ENCODE measurements at regions not wholly inside any gene's neighbourhood (a gene's known extent, or its start where the extent isn't known, plus 50 kb on each side); places are given as distances from the start of the nearest gene placed in this dataset.

GRCh38 chr5:54851449-54851848 lies 133.9 kb downstream of the ESM1 start:
- Histone ChIP-seq H4K20me1 (ENCODE audit: insufficient read depth, low read length) (no peaks in the 10 kb centered on the region), H3K79me2 (ENCODE audit: low read length) (no peaks in the 10 kb centered on the region), H2AFZ (ENCODE audit: low read depth, low read length) (no peak overlapping the region), H3K36me3 (replicated peaks; ENCODE audit: low read depth, low read length) (no peaks in the 10 kb centered on the region), H3K9ac (ENCODE audit: low read length) (no peak overlapping the region), H3K4me3 (ENCODE audit: low read length) (no peak overlapping the region), H3K4me1 (ENCODE audit: low read length) (peaks cover 9% of the 10 kb centered on the region), H3K4me2 (ENCODE audit: low read length) (no peak overlapping the region), H3K9me3 (ENCODE audit: insufficient read depth, low read length) (no peaks in the 10 kb centered on the region), H3K27me3 (ENCODE audit: low read depth, low read length) (peaks cover 8% of the 10 kb centered on the region; the same call in 1 of the 2 replicates), H3K27ac (ENCODE audit: low read length) (no peak overlapping the region)
- no peak for TF ChIP-seq EZH2phosphoT487 (IDR thresholded peaks at IDR 0.05; ENCODE audit: low read depth)
- no peak for TF ChIP-seq CTCF (IDR thresholded peaks at IDR 0.05; ENCODE audit: low read depth, low read length)

GRCh38 chr5:54848581-54848980 lies 136.8 kb downstream of the ESM1 start:
- TF ChIP-seq CTCF (IDR thresholded peaks at IDR 0.05; ENCODE audit: low read depth, low read length) (no peak), EZH2phosphoT487 (IDR thresholded peaks at IDR 0.05; ENCODE audit: low read depth) (no peak)
- no peak overlapping the region for H3K4me2 ChIP-seq (ENCODE audit: low read length)
- no peak overlapping the region for H2AFZ ChIP-seq (ENCODE audit: low read depth, low read length)
- H3K27ac ChIP-seq (ENCODE audit: low read length) = no peak overlapping the region
- no peaks in the 10 kb centered on the region for H3K9me3 ChIP-seq (ENCODE audit: insufficient read depth, low read length)
- H3K79me2 ChIP-seq (ENCODE audit: low read length) = no peaks in the 10 kb centered on the region
- no peaks in the 10 kb centered on the region for H3K36me3 ChIP-seq (replicated peaks; ENCODE audit: low read depth, low read length)
- no peaks in the 10 kb centered on the region for H3K27me3 ChIP-seq (ENCODE audit: low read depth, low read length)
- H3K4me3 ChIP-seq (ENCODE audit: low read length) = no peak overlapping the region
- no peak overlapping the region for H3K9ac ChIP-seq (ENCODE audit: low read length)
- H3K4me1 ChIP-seq (ENCODE audit: low read length) = peaks cover 34% of the 10 kb centered on the region
- H4K20me1 ChIP-seq (ENCODE audit: insufficient read depth, low read length) = no peaks in the 10 kb centered on the region

- Histone ChIP-seq H3K9me3 (ENCODE audit: insufficient read depth, low read length) (no peaks in the 10 kb centered on the region), H4K20me1 (ENCODE audit: insufficient read depth, low read length) (no peaks in the 10 kb centered on the region), H2AFZ (ENCODE audit: low read depth, low read length) (peak overlapping the region; percentile 55; the same call in 1 of the 2 replicates), H3K9ac (ENCODE audit: low read length) (peak overlapping the region; percentile 50), H3K4me2 (ENCODE audit: low read length) (peak overlapping the region; percentile 80), H3K79me2 (ENCODE audit: low read length) (no peaks in the 10 kb centered on the region), H3K27ac (ENCODE audit: low read length) (peak overlapping the region; percentile 31), H3K36me3 (replicated peaks; ENCODE audit: low read depth, low read length) (no peaks in the 10 kb centered on the region), H3K27me3 (ENCODE audit: low read depth, low read length) (no peaks in the 10 kb centered on the region), H3K4me1 (ENCODE audit: low read length) (peaks cover 34% of the 10 kb centered on the region), H3K4me3 (ENCODE audit: low read length) (no peak overlapping the region)
- TF ChIP-seq EZH2phosphoT487 (IDR thresholded peaks at IDR 0.05; ENCODE audit: low read depth) (no peak), CTCF (IDR thresholded peaks at IDR 0.05; ENCODE audit: low read depth, low read length) (no peak)
Observed at GRCh38 chr5:54845567-54845941, 139.8 kb downstream of the ESM1 start.

GRCh38 chr5:54844905-54845566 lies 140.4 kb downstream of the ESM1 start:
- H3K36me3 ChIP-seq (replicated peaks; ENCODE audit: low read depth, low read length) = no peaks in the 10 kb centered on the region
- peak overlapping the region; percentile 72 for H3K9ac ChIP-seq (ENCODE audit: low read length)
- H3K4me2 ChIP-seq (ENCODE audit: low read length) = peak overlapping the region; percentile 80
- peak overlapping the region; percentile 68 for H3K4me3 ChIP-seq (ENCODE audit: low read length)
- H4K20me1 ChIP-seq (ENCODE audit: insufficient read depth, low read length) = no peaks in the 10 kb centered on the region
- peak overlapping the region; percentile 64 for H3K27ac ChIP-seq (ENCODE audit: low read length)
- H2AFZ ChIP-seq (ENCODE audit: low read depth, low read length) = peak overlapping the region; percentile 86
- no peak for TF ChIP-seq EZH2phosphoT487 (IDR thresholded peaks at IDR 0.05; ENCODE audit: low read depth)
- peak; percentile 66 for TF ChIP-seq CTCF (IDR thresholded peaks at IDR 0.05; ENCODE audit: low read depth, low read length)
- H3K9me3 ChIP-seq (ENCODE audit: insufficient read depth, low read length) = no peaks in the 10 kb centered on the region
- H3K79me2 ChIP-seq (ENCODE audit: low read length) = no peaks in the 10 kb centered on the region
- H3K27me3 ChIP-seq (ENCODE audit: low read depth, low read length) = no peaks in the 10 kb centered on the region
- peaks cover 34% of the 10 kb centered on the region for H3K4me1 ChIP-seq (ENCODE audit: low read length)

All from OCI-LY3 (cell line).